Fibroblast of mammary gland (primary cell): ENCODE measurements at regions not wholly inside any gene's neighbourhood (a gene's known extent, or its start where the extent isn't known, plus 50 kb on each side); places are given as distances from the start of the nearest gene placed in this dataset.

ENCODE experiments used
- DNase-seq: peaks from one replicate; pipeline ENCODE4 v3.0.0-alpha.2; 2010; ENCODE audit warnings: low read depth
- H3K4me3 ChIP-seq: 2 replicates; pipeline ENCODE4 v1.5.1; 2011; ENCODE audit warnings: low read depth, mild to moderate bottlenecking, low read length, moderate library complexity; ENCODE audit not compliant: control insufficient read depth
- CTCF ChIP-seq: conservative IDR thresholded peaks from 2 replicates; pipeline ENCODE4 v1.5.1; 2011; ENCODE audit warnings: low read depth, low read length, inconsistent platforms; ENCODE audit not compliant: control insufficient read depth, insufficient read depth

- TF ChIP-seq CTCF = no peak
- DNase-seq = no peak
- H3K4me3 ChIP-seq = no peak overlapping the region
These were observed 107.3 kb upstream of the TMC3 start for GRCh38 chr15:81481346-81481745.

GRCh38 chr15:81480645-81481053 lies 106.6 kb upstream of the TMC3 start:
- H3K4me3 ChIP-seq = no peak overlapping the region
- DNase-seq = peak; percentile 59
- peak; percentile 71 for TF ChIP-seq CTCF

DNA sequence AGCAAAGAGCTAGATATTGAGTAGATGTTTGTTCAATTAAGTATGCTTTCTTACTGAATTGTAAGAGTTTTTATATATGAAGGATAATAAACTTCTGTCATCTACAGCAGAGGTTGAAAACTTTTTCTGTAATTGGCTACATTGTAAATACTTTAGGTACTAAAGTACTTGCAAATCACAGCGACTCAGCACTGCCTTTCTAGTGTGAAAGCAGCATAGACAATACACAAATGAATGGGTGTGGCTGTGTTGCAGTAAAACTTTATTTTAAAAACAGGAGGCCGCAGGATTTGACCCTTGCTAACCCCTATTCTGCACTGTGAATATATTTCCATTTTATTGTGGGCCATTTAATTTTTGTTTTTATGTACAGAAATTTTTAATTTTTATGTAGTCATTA lies 104.3 kb upstream of the TMC3 start:
- H3K4me3 ChIP-seq = no peak overlapping the region
- TF ChIP-seq CTCF = no peak
- no peak for DNase-seq

GRCh38 chr15:81475926-81476325 lies 101.9 kb upstream of the TMC3 start:
- H3K4me3 ChIP-seq = no peak overlapping the region
- no peak for DNase-seq
- no peak for TF ChIP-seq CTCF

GRCh38 chr15:81475471-81475870 lies 101.5 kb upstream of the TMC3 start:
- TF ChIP-seq CTCF = no peak
- no peak overlapping the region for H3K4me3 ChIP-seq
- DNase-seq = no peak

GRCh38 chr15:81473946-81474345 lies 99.9 kb upstream of the TMC3 start:
- no peak overlapping the region for H3K4me3 ChIP-seq
- no peak for TF ChIP-seq CTCF
- DNase-seq = no peak

- no peak for TF ChIP-seq CTCF
These were observed 99.2 kb upstream of the TMC3 start for GRCh38 chr15:81473177-81473576.

More at GRCh38 chr15:81473177-81473576, 99.2 kb upstream of the TMC3 start:
- no peak overlapping the region for H3K4me3 ChIP-seq
- no peak for DNase-seq
